EL (cell line): ENCODE measurements at regions not wholly inside any gene's neighbourhood (a gene's known extent, or its start where the extent isn't known, plus 50 kb on each side); places are given as distances from the start of the nearest gene placed in this dataset.
"Not testable (repeated sequence)": the region's sequence is repeated elsewhere in the genome, so short reads cannot be mapped to it uniquely, and the experiment has no call there.

Source experiments
- DNase-seq: peaks from one replicate; pipeline ENCODE4 v3.0.0-alpha.2; 2016

- peak; percentile 72 for DNase-seq
These were observed 107.4 kb downstream of the LEPR start for GRCh38 chr1:65527707-65528503.

- DNase-seq: no peak
These were observed 111.6 kb downstream of the LEPR start for GRCh38 chr1:65531972-65532570.

GRCh38 chr1:65535981-65536380 is 115.5 kb downstream of the LEPR start:
- DNase-seq: no peak

GRCh38 chr1:65538086-65538485 is 117.6 kb downstream of the LEPR start:
- no peak for DNase-seq

GRCh38 chr1:65538664-65539063 is 118.2 kb downstream of the LEPR start:
- DNase-seq: no peak

- DNase-seq: peak; percentile 26
These were observed 119.0 kb downstream of the LEPR start for GRCh38 chr1:65539266-65540131.

- DNase-seq: peak; percentile 36
These were observed 120.7 kb downstream of the LEPR start for GRCh38 chr1:65541161-65541560.

- no peak for DNase-seq
These were observed 121.4 kb downstream of the LEPR start for GRCh38 chr1:65541865-65542264.

- DNase-seq: not testable (repeated sequence)
These were observed 122.1 kb downstream of the LEPR start for GRCh38 chr1:65542592-65542991.

GRCh38 chr1:65550306-65551010 is 130.0 kb downstream of the LEPR start:
- not testable (repeated sequence) for DNase-seq

- DNase-seq: not testable (repeated sequence)
These were observed 132.0 kb downstream of the LEPR start for GRCh38 chr1:65552484-65552883.

- not testable (repeated sequence) for DNase-seq
These were observed 133.8 kb downstream of the LEPR start for GRCh38 chr1:65554086-65554764.

GRCh38 chr1:65554829-65555228 is 134.4 kb downstream of the LEPR start:
- no peak for DNase-seq

- peak; percentile 5 for DNase-seq
These were observed 137.7 kb downstream of the LEPR start for GRCh38 chr1:65558215-65558614.

GRCh38 chr1:65564493-65564892 is 144.0 kb downstream of the LEPR start:
- DNase-seq: no peak

GRCh38 chr1:65568285-65568684 is 147.8 kb downstream of the LEPR start:
- no peak for DNase-seq

GRCh38 chr1:65572701-65573421 is 152.4 kb downstream of the LEPR start:
- no peak for DNase-seq

- no peak for DNase-seq
These were observed 156.8 kb downstream of the LEPR start for GRCh38 chr1:65577278-65577677.

- DNase-seq: peak; percentile 20
These were observed 157.5 kb downstream of the LEPR start for GRCh38 chr1:65577982-65578381.

- peak; percentile 5 for DNase-seq
These were observed 160.7 kb downstream of the LEPR start for GRCh38 chr1:65581119-65581518.

GRCh38 chr1:65584399-65584798 is 163.9 kb downstream of the LEPR start:
- DNase-seq: no peak

GRCh38 chr1:65590279-65590678 is 169.8 kb downstream of the LEPR start:
- DNase-seq: no peak
